Choroid plexus epithelial cell (primary cell): ENCODE measurements at regions not wholly inside any gene's neighbourhood (a gene's known extent, or its start where the extent isn't known, plus 50 kb on each side); places are given as distances from the start of the nearest gene placed in this dataset.

Source experiments
- DNase-seq: peaks from one replicate; pipeline ENCODE4 v3.0.0-alpha.2; 2010; ENCODE audit warnings: low read depth
- H3K4me3 ChIP-seq: 2 replicates; pipeline ENCODE4 v1.5.1; 2011; ENCODE audit warnings: low read depth, mild to moderate bottlenecking, control low read depth, low read length, moderate library complexity
- TF ChIP-seq, protein P1 (sequence below): conservative IDR thresholded peaks from 2 replicates; pipeline ENCODE4 v1.5.1; 2011; ENCODE audit warnings: low read depth, mild to moderate bottlenecking, control low read depth, inconsistent platforms, low read length, moderate library complexity

DNA sequence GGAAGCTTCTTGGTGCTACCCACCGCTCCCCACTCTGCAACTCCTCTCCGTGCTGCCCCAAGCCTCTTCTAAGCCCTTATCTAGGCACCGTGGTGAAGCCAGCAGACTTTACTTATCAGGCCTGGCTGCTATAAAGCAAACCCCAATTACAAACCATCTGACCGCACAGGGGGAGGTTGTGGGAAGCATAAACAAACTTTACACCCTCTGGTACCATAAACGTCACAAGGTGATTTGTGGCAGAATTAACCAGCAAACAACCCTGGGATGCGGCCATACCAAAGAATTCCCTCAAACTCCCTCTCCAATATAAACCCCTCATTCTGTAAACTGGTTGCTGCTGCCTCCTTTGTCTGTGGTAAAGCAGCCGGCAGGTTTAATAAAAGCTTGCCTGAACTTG is 55.2 kb downstream of the MAGEC2 start:
- no peak overlapping the region for H3K4me3 ChIP-seq
- TF ChIP-seq, protein P1, sequence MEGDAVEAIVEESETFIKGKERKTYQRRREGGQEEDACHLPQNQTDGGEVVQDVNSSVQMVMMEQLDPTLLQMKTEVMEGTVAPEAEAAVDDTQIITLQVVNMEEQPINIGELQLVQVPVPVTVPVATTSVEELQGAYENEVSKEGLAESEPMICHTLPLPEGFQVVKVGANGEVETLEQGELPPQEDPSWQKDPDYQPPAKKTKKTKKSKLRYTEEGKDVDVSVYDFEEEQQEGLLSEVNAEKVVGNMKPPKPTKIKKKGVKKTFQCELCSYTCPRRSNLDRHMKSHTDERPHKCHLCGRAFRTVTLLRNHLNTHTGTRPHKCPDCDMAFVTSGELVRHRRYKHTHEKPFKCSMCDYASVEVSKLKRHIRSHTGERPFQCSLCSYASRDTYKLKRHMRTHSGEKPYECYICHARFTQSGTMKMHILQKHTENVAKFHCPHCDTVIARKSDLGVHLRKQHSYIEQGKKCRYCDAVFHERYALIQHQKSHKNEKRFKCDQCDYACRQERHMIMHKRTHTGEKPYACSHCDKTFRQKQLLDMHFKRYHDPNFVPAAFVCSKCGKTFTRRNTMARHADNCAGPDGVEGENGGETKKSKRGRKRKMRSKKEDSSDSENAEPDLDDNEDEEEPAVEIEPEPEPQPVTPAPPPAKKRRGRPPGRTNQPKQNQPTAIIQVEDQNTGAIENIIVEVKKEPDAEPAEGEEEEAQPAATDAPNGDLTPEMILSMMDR: no peak
- DNase-seq: no peak

DNA sequence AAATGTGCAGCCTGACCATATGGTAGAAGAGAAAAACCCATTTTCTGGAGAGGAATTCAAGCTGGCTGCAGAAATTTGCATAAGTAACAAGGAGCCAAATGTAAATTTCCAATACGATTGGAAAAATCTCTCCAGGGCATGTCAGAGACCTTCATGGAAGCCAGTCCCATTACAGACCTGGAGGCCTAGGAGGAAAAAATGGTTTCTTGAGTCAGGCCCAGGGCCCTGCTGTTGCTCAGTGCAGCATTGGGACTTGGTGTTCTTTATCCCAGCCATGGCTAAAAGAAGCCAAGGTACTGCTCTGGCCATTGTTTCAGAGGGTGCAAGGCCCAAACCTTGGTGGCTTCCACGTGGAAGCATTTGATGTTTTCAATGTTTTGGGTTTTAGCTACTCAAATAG is 70.6 kb downstream of the MAGEC2 start:
- TF ChIP-seq, protein P1: no peak
- no peak for DNase-seq

DNA sequence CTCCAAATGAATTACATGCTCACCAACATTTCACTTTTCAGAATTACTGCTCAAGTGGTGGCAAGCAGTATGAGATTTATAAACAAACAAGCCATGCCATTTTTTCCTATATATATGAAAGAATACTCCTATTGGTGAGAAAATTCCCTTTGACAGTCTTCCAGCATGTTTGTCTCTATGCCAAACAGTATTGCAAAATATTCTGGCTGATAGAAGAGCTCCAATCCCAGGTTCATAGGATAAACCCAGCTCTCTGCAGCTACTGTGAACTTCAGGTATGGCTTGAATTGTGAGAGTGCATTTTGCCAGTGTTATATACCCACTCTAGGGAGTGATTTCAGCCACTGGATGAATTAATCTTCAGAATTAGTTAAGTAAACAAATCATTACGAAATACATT is 108.8 kb downstream of the MAGEC2 start:
- TF ChIP-seq, protein P1: no peak
- no peak overlapping the region for H3K4me3 ChIP-seq
- no peak for DNase-seq

More for the DNA sequence above, 70.6 kb downstream of the MAGEC2 start:
- no peak overlapping the region for H3K4me3 ChIP-seq

DNA sequence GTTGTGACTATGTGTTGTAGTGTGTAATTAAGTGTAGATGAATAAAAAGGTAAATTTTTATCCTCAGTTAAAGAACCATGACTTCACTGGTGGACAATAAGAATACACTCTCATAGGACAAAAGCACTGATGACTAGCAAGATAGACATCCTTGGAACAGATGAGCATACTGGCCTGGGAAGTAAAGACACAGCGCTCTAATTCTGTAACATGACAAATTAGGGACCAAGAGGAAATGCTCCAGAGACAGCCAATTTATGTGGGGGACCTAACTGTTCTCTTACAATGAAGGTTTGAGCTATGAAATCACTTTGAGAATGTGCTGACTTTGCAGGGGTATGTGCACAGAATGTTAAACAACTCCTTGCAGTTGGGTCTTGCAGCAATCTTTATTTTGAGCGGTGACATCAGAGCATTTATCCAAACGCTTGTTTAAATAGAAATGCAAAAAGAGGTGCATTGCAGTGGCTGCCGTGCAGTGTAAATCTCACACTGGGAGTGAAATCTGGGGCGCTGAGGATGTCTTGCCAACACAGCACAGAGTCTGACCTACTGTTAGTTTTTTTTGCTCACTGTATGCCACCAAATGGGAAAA is 109.3 kb downstream of the MAGEC2 start:
- TF ChIP-seq, protein P1: no peak

DNA sequence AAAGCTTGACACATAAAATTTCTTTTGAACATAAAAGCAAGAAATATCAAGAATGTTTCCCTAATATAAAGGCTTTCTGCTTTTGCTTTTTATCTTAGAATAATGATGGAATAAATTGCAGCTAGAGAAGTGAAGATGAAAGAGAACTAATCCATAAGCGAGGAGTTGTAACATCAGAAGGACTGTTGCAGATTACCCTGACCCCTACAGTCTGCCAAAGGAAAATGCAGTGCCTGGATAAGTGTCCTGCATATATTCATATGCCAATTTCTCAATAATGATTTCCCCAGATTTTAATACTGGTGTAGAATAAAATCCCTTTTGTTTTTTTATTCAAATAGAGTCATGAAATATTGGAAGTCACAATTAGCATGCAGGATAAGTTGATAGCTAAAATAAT is 115.9 kb downstream of the MAGEC2 start:
- DNase-seq: peak; percentile 40
- TF ChIP-seq, protein P1: peak; percentile 51
- H3K4me3 ChIP-seq: no peak overlapping the region

More for the DNA sequence above, 109.3 kb downstream of the MAGEC2 start:
- DNase-seq: peak; percentile 5
- H3K4me3 ChIP-seq: no peak overlapping the region

DNA sequence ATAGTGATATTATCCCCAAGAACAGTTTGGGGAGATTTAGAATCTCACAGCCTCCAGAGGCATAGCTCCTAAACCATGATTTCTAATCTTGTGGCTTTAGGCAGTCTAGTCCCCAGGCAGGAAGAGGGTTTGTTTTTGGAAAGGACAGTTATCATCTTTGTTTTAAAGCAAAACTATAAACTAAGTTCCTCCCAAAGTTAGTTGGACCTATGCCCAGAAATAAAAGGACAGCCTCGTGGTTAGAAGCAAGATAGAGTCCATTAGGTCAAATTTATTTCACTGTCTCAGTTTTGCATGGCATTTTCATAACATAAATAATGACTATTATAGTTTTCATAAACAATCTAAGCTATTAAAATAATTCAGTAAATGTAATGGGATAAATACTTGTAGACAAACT is 120.5 kb downstream of the MAGEC2 start:
- peak; percentile 9 for DNase-seq
- no peak overlapping the region for H3K4me3 ChIP-seq
- TF ChIP-seq, protein P1: no peak

DNA sequence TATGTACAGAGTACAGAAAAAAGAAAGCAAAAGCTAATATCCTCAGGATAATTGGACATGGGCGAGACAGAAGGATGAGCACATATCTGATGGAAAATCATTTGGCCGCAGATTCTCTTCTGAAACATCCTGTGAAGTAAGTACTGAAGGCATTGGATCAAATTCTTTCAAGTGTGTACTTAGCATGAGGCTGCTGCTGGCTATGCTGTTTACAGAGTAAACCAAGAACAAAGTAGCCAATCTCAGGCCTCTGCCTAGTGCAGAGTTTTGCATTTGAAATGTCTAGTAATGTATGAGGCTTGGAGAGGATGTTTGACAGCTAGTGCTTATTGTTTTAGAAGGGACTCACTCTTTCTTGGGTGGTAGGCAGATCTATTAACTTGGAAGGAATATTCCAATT is 128.5 kb downstream of the MAGEC2 start:
- no peak overlapping the region for H3K4me3 ChIP-seq
- DNase-seq: no peak
- TF ChIP-seq, protein P1: no peak
